ENCODE measurements at regions not wholly inside any gene's neighbourhood (a gene's known extent, or its start where the extent isn't known, plus 50 kb on each side); places are given as distances from the start of the nearest gene placed in this dataset.

DNA sequence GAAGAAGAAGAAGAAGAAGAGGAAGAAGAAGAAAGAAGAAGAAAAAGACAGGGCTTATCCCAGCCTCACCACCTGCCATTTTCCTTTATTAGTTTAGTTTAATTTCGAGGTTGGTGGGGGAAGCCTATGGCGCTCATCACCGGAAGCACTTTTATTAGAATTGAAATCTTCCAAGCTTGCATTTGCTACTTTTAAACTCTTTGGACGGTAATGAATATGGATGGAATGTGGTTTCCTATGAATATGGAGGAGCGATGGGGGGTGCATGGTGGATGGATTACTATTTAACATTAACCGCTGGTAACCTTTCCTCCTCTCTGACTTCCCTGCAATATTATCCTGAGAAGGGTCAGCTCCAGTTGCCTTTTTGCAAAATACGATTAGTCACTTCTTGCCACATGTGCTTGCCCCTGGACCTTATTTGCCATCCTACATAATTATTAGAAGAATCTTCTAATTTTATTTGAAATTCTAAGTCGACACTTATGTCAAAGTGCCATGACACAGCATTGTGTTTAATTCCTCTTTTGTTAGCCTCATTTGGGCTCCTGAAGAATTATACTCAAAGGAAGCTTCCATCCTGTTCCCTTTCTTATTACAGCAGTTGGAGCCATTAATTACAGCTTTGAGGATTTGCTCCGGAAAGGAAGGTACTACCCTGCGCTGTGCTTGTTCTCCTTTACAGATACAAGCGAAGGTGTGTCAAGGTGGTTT is 424.5 kb downstream of the VRK1 start (continued):
- TF ChIP-seq ELF1 (CRISPR knock-in tag; IDR thresholded peaks at IDR 0.05): no peak
- TF ChIP-seq ZNF460 (CRISPR knock-in tag; IDR thresholded peaks at IDR 0.05; ENCODE audit: borderline replicate concordance): no peak
- TF ChIP-seq ZNF746 (CRISPR knock-in tag; IDR thresholded peaks at IDR 0.05): no peak
- TF ChIP-seq HCFC1 (IDR thresholded peaks at IDR 0.05; ENCODE audit: low read depth, low read length): no peak

DNA sequence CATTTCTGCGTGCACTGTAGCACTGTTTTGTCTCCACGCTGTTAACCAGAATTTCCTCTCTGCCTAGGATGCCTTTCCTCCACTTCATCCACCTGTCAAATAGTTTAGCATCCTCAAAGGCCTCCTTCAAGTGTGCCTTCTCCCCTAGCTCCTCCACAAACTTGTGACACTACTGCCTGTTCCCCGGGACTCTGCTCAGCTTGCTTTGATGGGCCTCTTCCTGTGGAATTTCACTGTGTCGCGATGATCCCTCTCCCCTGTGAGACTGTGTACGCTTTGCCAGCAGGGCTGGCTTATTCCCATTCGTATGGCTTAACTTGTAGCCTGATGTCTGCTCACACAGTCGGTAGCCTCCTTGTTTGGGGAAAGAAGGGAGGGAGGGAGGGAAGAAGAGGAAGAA is 426.8 kb downstream of the VRK1 start:
- Histone ChIP-seq H3K4me2 (ENCODE audit: low read depth, low read length) (no peak overlapping the region), H3K79me2 (ENCODE audit: insufficient read depth, low read length) (no peaks in the 10 kb centered on the region), H3K27me3 (ENCODE audit: control insufficient read depth in 1 of 2, insufficient read depth in 2 of 2, low read length in 2 of 2) (peaks cover 0 to 15% of the 10 kb centered on the region in 2 experiments; a peak in 1 of 5 replicates), H3K27ac (ENCODE audit: extremely low read length, insufficient read depth, low read length) (no peak overlapping the region), H3K36me3 (replicated peaks in 1 of 2; ENCODE audit: control insufficient read depth in 1 of 2, insufficient read depth in 2 of 2, low read length in 2 of 2) (no peaks in the 10 kb centered on the region), H4K20me1 (ENCODE audit: insufficient read depth, low read length) (no peaks in the 10 kb centered on the region), H3K9ac (ENCODE audit: insufficient read depth, low read depth, low read length) (no peak overlapping the region), H3K4me3 (replicated peaks in 1 of 3; ENCODE audit: insufficient read depth in 1 of 3, low read depth in 2 of 3, low read length in 3 of 3) (no peak overlapping the region), H2AFZ (ENCODE audit: low read length) (no peak overlapping the region), H3K4me1 (ENCODE audit: insufficient read depth, low read length) (no peaks in the 10 kb centered on the region), H3K9me3 (ENCODE audit: low read length) (no peaks in the 10 kb centered on the region)
- DNase-seq (ENCODE audit: low spot score) (no peak), FAIRE-seq (no peak), ATAC-seq (no peak)
- intact Hi-C loops (cut with micrococcal nuclease; ENCODE audit: unreplicated experiment) (no loop called here), in situ Hi-C loops (cut with HindIII; ENCODE audit: extremely low pct_ligation_motif_present, low pct_unique_long_range_greater_than_20kb) (no loop called here)
- ChIA-PET POLR2A (no interaction called here), CTCF (ENCODE audit: low intra/inter-chr PET ratio, low total read pairs) (no interaction called here)
- 7% methylated on average over 8 of the region's 8 CpGs for WGBS (ENCODE audit: low lambda C conversion rate)
- no TSS peak for BruUV-seq (replicated peaks)
- TF ChIP-seq TEAD2 (CRISPR knock-in tag; IDR thresholded peaks at IDR 0.05) (no peak), ZNF224 (CRISPR knock-in tag; IDR thresholded peaks at IDR 0.05) (no peak), ZNF713 (CRISPR knock-in tag; IDR thresholded peaks at IDR 0.05) (no peak), ZNF83 (CRISPR knock-in tag; IDR thresholded peaks at IDR 0.05; ENCODE audit: borderline replicate concordance) (no peak), ZNF136 (CRISPR knock-in tag; IDR thresholded peaks at IDR 0.05; ENCODE audit: low read depth) (no peak), ZBTB38 (CRISPR knock-in tag; IDR thresholded peaks at IDR 0.05) (no peak), POLR2A (IDR thresholded peaks at IDR 0.05; ENCODE audit: insufficient read depth in 1 of 2, low read depth in 2 of 2, low read length in 2 of 2) (no peak), SMAD1 (CRISPR knock-in tag; IDR thresholded peaks at IDR 0.05; ENCODE audit: borderline replicate concordance, low read depth) (no peak), MLLT10 (CRISPR knock-in tag; IDR thresholded peaks at IDR 0.05) (no peak), ZNF883 (CRISPR knock-in tag; IDR thresholded peaks at IDR 0.05; ENCODE audit: not compliant biosample characterization) (no peak), ZNF850 (CRISPR knock-in tag; conservative IDR thresholded peaks at IDR 0.05) (no peak), SRSF1 (optimal IDR thresholded peaks at IDR 0.05; ENCODE audit: low read depth, low read length) (no peak)
- TF ChIP-seq, protein P1, sequence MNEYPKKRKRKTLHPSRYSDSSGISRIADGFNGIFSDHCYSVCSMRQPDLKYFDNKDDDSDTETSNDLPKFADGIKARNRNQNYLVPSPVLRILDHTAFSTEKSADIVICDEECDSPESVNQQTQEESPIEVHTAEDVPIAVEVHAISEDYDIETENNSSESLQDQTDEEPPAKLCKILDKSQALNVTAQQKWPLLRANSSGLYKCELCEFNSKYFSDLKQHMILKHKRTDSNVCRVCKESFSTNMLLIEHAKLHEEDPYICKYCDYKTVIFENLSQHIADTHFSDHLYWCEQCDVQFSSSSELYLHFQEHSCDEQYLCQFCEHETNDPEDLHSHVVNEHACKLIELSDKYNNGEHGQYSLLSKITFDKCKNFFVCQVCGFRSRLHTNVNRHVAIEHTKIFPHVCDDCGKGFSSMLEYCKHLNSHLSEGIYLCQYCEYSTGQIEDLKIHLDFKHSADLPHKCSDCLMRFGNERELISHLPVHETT (CRISPR knock-in tag; conservative IDR thresholded peaks at IDR 0.05): no peak
- TF ChIP-seq, protein P2, sequence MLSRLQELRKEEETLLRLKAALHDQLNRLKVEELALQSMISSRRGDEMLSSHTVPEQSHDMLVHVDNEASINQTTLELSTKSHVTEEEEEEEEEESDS (CRISPR knock-in tag; IDR thresholded peaks at IDR 0.05; ENCODE audit: borderline replicate concordance): no peak
- TF ChIP-seq, protein P3, sequence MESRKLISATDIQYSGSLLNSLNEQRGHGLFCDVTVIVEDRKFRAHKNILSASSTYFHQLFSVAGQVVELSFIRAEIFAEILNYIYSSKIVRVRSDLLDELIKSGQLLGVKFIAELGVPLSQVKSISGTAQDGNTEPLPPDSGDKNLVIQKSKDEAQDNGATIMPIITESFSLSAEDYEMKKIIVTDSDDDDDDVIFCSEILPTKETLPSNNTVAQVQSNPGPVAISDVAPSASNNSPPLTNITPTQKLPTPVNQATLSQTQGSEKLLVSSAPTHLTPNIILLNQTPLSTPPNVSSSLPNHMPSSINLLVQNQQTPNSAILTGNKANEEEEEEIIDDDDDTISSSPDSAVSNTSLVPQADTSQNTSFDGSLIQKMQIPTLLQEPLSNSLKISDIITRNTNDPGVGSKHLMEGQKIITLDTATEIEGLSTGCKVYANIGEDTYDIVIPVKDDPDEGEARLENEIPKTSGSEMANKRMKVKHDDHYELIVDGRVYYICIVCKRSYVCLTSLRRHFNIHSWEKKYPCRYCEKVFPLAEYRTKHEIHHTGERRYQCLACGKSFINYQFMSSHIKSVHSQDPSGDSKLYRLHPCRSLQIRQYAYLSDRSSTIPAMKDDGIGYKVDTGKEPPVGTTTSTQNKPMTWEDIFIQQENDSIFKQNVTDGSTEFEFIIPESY (CRISPR knock-in tag; IDR thresholded peaks at IDR 0.05): no peak
- TF ChIP-seq, protein P4, sequence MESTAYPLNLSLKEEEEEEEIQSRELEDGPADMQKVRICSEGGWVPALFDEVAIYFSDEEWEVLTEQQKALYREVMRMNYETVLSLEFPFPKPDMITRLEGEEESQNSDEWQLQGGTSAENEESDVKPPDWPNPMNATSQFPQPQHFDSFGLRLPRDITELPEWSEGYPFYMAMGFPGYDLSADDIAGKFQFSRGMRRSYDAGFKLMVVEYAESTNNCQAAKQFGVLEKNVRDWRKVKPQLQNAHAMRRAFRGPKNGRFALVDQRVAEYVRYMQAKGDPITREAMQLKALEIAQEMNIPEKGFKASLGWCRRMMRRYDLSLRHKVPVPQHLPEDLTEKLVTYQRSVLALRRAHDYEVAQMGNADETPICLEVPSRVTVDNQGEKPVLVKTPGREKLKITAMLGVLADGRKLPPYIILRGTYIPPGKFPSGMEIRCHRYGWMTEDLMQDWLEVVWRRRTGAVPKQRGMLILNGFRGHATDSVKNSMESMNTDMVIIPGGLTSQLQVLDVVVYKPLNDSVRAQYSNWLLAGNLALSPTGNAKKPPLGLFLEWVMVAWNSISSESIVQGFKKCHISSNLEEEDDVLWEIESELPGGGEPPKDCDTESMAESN (CRISPR knock-in tag; conservative IDR thresholded peaks at IDR 0.05): no peak

Measured in HepG2 (cell line).